Heart right ventricle (tissue), 16 donors: ENCODE measurements at regions not wholly inside any gene's neighbourhood (a gene's known extent, or its start where the extent isn't known, plus 50 kb on each side); places are given as distances from the start of the nearest gene placed in this dataset.

Experiments used
- ATAC-seq, 8 donors: fragments of 200-7000 bp; cut with Tn5 transposase; one replicate each; pipeline ENCODE4 v1.9.1; 2020; ENCODE audit warnings: mild to moderate bottlenecking in 8 of 8, moderate library complexity in 8 of 8, moderate number of reproducible peaks in 1 of 8
- DNase-seq, 2 donors: peaks; one replicate each; pipeline ENCODE4 v3.0.0-alpha.2; 2020
- H3K27ac ChIP-seq, 10 donors: fragments of 200-600 bp; sonication (generic) in 2 of 10; one replicate each; pipeline versions ENCODE4 v1.5.0 to v1.8.0; 2020 to 2022; ENCODE audit warnings: mild to moderate bottlenecking in 3 of 10
- H3K27me3 ChIP-seq, 7 donors: fragments of 200-600 bp; one replicate each; pipeline ENCODE4 v1.8.0; 2021 to 2022; ENCODE audit warnings: mild to moderate bottlenecking in 2 of 7
- H3K36me3 ChIP-seq, 9 donors: fragments of 200-600 bp; sonication (generic) in 1 of 9; one replicate each; pipeline versions ENCODE4 v1.5.0 to v1.8.0; 2020 to 2022; ENCODE audit warnings: mild to moderate bottlenecking in 2 of 9
- H3K4me1 ChIP-seq, 9 donors: fragments of 200-600 bp; sonication (generic) in 1 of 9; one replicate each; pipeline versions ENCODE4 v1.5.0 to v1.8.0; 2020 to 2022; ENCODE audit warnings: mild to moderate bottlenecking in 4 of 9
- H3K4me3 ChIP-seq, 10 donors: fragments of 200-600 bp; sonication (generic) in 2 of 10; one replicate each; pipeline versions ENCODE4 v1.5.0 to v1.8.0; 2020 to 2022; ENCODE audit warnings: mild to moderate bottlenecking in 7 of 10, moderate library complexity in 2 of 10
- H3K9me3 ChIP-seq, 11 donors: fragments of 200-600 bp in 10 of 11; sonication (generic) in 2 of 11; one replicate each; pipeline versions ENCODE4 v1.5.0 to v1.8.0; 2013 to 2022; ENCODE audit warnings: mild to moderate bottlenecking in 2 of 11, control low read depth in 1 of 11, moderate library complexity in 1 of 11
- WGBS, 2 donors: extraction: QIAGEN DNeasy Blood & Tissue Kit; methylation state at CpG; one replicate each; pipeline ENCODE4 v1.1.7; 2013; ENCODE audit warnings: inconsistent platforms in 1 of 2; 5-methylcytosine and 5-hydroxymethylcytosine counted together
- intact Hi-C, 10 donors: fragments of 100-400 bp; cut with DNase I; formaldehyde crosslinking; loops; one replicate each; pipeline versions ENCODE4 v1.11.1 to v1.14.2; 2022
- TF ChIP-seq, protein P1 (sequence below), 9 donors: fragments of 200-600 bp; sonication (generic) in 2 of 9; IDR thresholded peaks; one replicate each; pipeline versions ENCODE4 v1.5.0 to v1.8.0; 2021 to 2022; ENCODE audit warnings: antibody characterized with exemption in 9 of 9, mild to moderate bottlenecking in 5 of 9, moderate library complexity in 1 of 9
- donor health status: Arrhythmogenic right ventricular cardiomyopathy.
- donor health status: ischemic (EF 13 %, LVEDD 7.1; RV severe dilation, severe dysfunction).
- donor health status: healthy with polysubstance abuse.
- donor health status: DM: no; HTN: yes; CAD: no.
- donor health status: DM: no; HTN: no; CAD: no.
- donor health status: ischemic (EF 25% LVEDD 6.9; RV normal size, moderate dysfunction).
- donor health status: ischemic (EF 25% LVEDD 5.7; RV mildly dilated, moderate dysfunction).
- donor health status: healthy.
- donor health status: DM: yes; HTN: yes; CAD: no.
- donor health status: Ischemic cardiomyopathy.
- donor health status: ischemic (EF 35%, LVEDD 5.7; RV mildly dilated, moderate dysfunction).
- donor health status: nonischemic (EF 11% LVEDD 7.7; RV severe dilation, severe dysfunction).
- donor health status: DM: yes; HTN: yes; CAD: no.
- donor health status: PGD.
- donor health status: ischemic (EF 29% LVEDD 5.4; RV normal size, mild dysfunction).
- donor health status: nonischemic (EF 23%, LVEDD 6.1; RV moderate dilation, normal function).

DNA sequence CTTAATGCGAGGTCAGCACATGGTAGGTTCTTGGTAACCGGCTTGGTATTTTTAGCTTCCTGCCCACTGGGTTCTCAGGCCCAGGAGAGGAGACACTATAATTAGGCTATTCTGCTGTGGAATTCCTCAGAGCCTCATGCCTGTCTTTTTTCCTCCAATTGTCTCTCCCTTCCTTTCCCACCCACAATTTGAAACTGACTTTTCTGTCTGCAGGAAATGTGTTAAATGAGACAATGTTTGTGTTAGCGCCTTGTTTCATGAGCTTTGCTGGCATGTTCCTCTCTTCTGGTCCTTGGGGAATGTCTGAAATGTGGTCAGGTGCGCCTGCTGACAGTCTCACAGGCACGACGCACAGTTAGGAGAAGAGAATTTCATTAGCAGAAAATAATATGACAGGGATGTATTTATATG, 223.6 kb upstream of the CTNNB1 start:
- peak overlapping the region in 9 of 10 donors; percentile 43 to 85 (median 67) for H3K27ac ChIP-seq
- peaks cover 19 to 78% (median 56%) of the 10 kb centered on the region in 9 donors for H3K4me1 ChIP-seq
- DNase-seq = peak in 1 of 2 donors; percentile 60
- 33 to 38% methylated on average over 6 of the region's 6 CpGs for whole genome bisulfite sequencing, 2 donors
- H3K9me3 ChIP-seq = no peaks in the 10 kb centered on the region
- TF ChIP-seq, protein P1, sequence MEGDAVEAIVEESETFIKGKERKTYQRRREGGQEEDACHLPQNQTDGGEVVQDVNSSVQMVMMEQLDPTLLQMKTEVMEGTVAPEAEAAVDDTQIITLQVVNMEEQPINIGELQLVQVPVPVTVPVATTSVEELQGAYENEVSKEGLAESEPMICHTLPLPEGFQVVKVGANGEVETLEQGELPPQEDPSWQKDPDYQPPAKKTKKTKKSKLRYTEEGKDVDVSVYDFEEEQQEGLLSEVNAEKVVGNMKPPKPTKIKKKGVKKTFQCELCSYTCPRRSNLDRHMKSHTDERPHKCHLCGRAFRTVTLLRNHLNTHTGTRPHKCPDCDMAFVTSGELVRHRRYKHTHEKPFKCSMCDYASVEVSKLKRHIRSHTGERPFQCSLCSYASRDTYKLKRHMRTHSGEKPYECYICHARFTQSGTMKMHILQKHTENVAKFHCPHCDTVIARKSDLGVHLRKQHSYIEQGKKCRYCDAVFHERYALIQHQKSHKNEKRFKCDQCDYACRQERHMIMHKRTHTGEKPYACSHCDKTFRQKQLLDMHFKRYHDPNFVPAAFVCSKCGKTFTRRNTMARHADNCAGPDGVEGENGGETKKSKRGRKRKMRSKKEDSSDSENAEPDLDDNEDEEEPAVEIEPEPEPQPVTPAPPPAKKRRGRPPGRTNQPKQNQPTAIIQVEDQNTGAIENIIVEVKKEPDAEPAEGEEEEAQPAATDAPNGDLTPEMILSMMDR (IDR thresholded peaks at IDR 0.05) = no peak
- intact Hi-C loops = loop anchor here in 6 of 10 donors (2.0 to 10.0 kb wide), 10 partner anchors 97 to 391 kb away; partner anchors contain the start of gene CTNNB1 (in 2 of the 6)
- no peaks in the 10 kb centered on the region for H3K27me3 ChIP-seq
- ATAC-seq = peak in 7 of 8 donors; percentile 36 to 75 (median 63)
- no peak overlapping the region for H3K4me3 ChIP-seq
- no peaks in the 10 kb centered on the region for H3K36me3 ChIP-seq

- Histone ChIP-seq H3K27me3 (no peaks in the 10 kb centered on the region), H3K9me3 (no peaks in the 10 kb centered on the region), H3K36me3 (no peaks in the 10 kb centered on the region), H3K4me1 (peaks cover 17 to 72% (median 50%) of the 10 kb centered on the region in 9 donors), H3K27ac (peak overlapping the region in 9 of 10 donors; percentile 35 to 85 (median 67)), H3K4me3 (no peak overlapping the region)
- DNase-seq (no peak), ATAC-seq (no peak)
- 53 to 63% methylated on average over 2 of the region's 2 CpGs for WGBS, 2 donors
- TF ChIP-seq, protein P1 (IDR thresholded peaks at IDR 0.05) = no peak
- intact Hi-C loops = loop anchor here in 6 of 10 donors (5.0 to 10.0 kb wide), 8 partner anchors 99 to 391 kb away; partner anchors contain the start of gene CTNNB1 (in 1 of the 6)
Observed at GRCh38 chr3:40976241-40976640, 223.1 kb upstream of the CTNNB1 start.

GRCh38 chr3:40978442-40978841, 220.9 kb upstream of the CTNNB1 start:
- Histone ChIP-seq H3K36me3 (no peaks in the 10 kb centered on the region), H3K4me3 (no peak overlapping the region), H3K4me1 (peaks cover 10 to 50% (median 28%) of the 10 kb centered on the region in 9 donors), H3K27ac (no peak overlapping the region), H3K27me3 (no peaks in the 10 kb centered on the region), H3K9me3 (no peaks in the 10 kb centered on the region)
- intact Hi-C loops = loop anchor here in 6 of 10 donors (5.0 to 10.0 kb wide), 8 partner anchors 101 to 394 kb away; partner anchors contain the start of gene CTNNB1 (in 1 of the 6)
- DNase-seq (no peak), ATAC-seq (no peak)
- 84 to 89% methylated on average over 2 of the region's 2 CpGs for WGBS, 2 donors
- TF ChIP-seq, protein P1 (IDR thresholded peaks at IDR 0.05) = no peak

- DNase-seq (no peak), ATAC-seq (no peak)
- H3K27me3 ChIP-seq = no peaks in the 10 kb centered on the region
- no peak overlapping the region for H3K4me3 ChIP-seq
- H3K4me1 ChIP-seq = peaks cover 10 to 37% (median 19%) of the 10 kb centered on the region in 9 donors
- no peak overlapping the region for H3K27ac ChIP-seq
- WGBS, 2 donors = 96 to 98% methylated on average over 3 of the region's 3 CpGs
- no peaks in the 10 kb centered on the region for H3K36me3 ChIP-seq
- TF ChIP-seq, protein P1 (IDR thresholded peaks at IDR 0.05) = no peak
- intact Hi-C loops = loop anchor here in 6 of 10 donors (5.0 to 10.0 kb wide), 8 partner anchors 103 to 395 kb away; partner anchors contain the start of gene CTNNB1 (in 1 of the 6)
- no peaks in the 10 kb centered on the region for H3K9me3 ChIP-seq
Observed at GRCh38 chr3:40979962-40980361, 219.3 kb upstream of the CTNNB1 start.
